OCI-LY1 (cell line): ENCODE measurements at regions not wholly inside any gene's neighbourhood (a gene's known extent, or its start where the extent isn't known, plus 50 kb on each side); places are given as distances from the start of the nearest gene placed in this dataset.

ENCODE experiments used
- H2AFZ ChIP-seq: fragments of 200-600 bp; sonication (generic), shearing (Covaris generic); 2 replicates; pipeline ENCODE4 v1.6.0; 2014; ENCODE audit warnings: antibody characterized with exemption, mild to moderate bottlenecking, low read length
- H3F3A ChIP-seq: fragments of 200-600 bp; sonication (generic), shearing (Covaris generic); 2 replicates; pipeline ENCODE4 v1.6.0; 2014; ENCODE audit warnings: mild to moderate bottlenecking, antibody characterized with exemption, low read length, moderate library complexity; ENCODE audit not compliant: insufficient read depth
- H3K27ac ChIP-seq: fragments of 200-600 bp; sonication (generic); 2 replicates; pipeline ENCODE4 v1.5.1; 2014; ENCODE audit warnings: low read length, mixed run types, mild to moderate bottlenecking, low read depth; ENCODE audit not compliant: poor library complexity, severe bottlenecking
- H3K27me3 ChIP-seq: fragments of 200-600 bp; sonication (generic); 2 replicates; pipeline ENCODE4 v1.6.0; 2014; ENCODE audit warnings: antibody characterized with exemption, mild to moderate bottlenecking, low read length, moderate library complexity; ENCODE audit not compliant: insufficient read depth
- H3K36me3 ChIP-seq: fragments of 200-600 bp; sonication (generic); 2 replicates; pipeline ENCODE4 v1.6.1; 2014; ENCODE audit warnings: mild to moderate bottlenecking, antibody characterized with exemption, low read length, moderate library complexity, mixed read lengths; ENCODE audit not compliant: insufficient read depth
- H3K4me1 ChIP-seq: fragments of 200-600 bp; sonication (generic); 2 replicates; pipeline ENCODE4 v1.5.1; 2014; ENCODE audit warnings: mild to moderate bottlenecking, low read length, moderate library complexity; ENCODE audit not compliant: insufficient read depth, severe bottlenecking
- H3K4me2 ChIP-seq: fragments of 200-600 bp; sonication (generic), shearing (Covaris generic); 2 replicates; pipeline ENCODE4 v1.6.1; 2014; ENCODE audit warnings: low read length
- H3K4me3 ChIP-seq: fragments of 200-600 bp; sonication (generic); 2 replicates; pipeline ENCODE4 v1.5.1; 2014; ENCODE audit warnings: low read length, low read depth, mild to moderate bottlenecking, mixed read lengths; ENCODE audit not compliant: poor library complexity, severe bottlenecking
- H3K79me2 ChIP-seq: fragments of 200-600 bp; shearing (Covaris generic); 2 replicates; pipeline ENCODE4 v1.6.1; 2016; ENCODE audit warnings: mixed run types, low read length, mixed read lengths; ENCODE audit not compliant: insufficient read depth
- H3K9ac ChIP-seq: fragments of 200-600 bp; sonication (generic), shearing (Covaris generic); 2 replicates; pipeline ENCODE4 v1.6.1; 2014; ENCODE audit warnings: mild to moderate bottlenecking, low read length, mixed read lengths
- H3K9me2 ChIP-seq: fragments of 200-600 bp; sonication (generic), shearing (Covaris generic); 2 replicates; pipeline ENCODE4 v1.6.1; 2014; ENCODE audit warnings: low read depth, mild to moderate bottlenecking, low read length, mixed read lengths
- H3K9me3 ChIP-seq: fragments of 200-600 bp; shearing (Covaris generic); 2 replicates; pipeline ENCODE4 v1.6.1; 2014; ENCODE audit warnings: low read length, mixed read lengths
- H4K20me1 ChIP-seq: fragments of 200-600 bp; sonication (generic), shearing (Covaris generic); 2 replicates; pipeline ENCODE4 v1.6.0; 2016; ENCODE audit warnings: mild to moderate bottlenecking, low read length; ENCODE audit not compliant: insufficient read depth
- EZH2 ChIP-seq: fragments of 200-600 bp; sonication (generic), shearing (Covaris generic); IDR thresholded peaks from 2 replicates; pipeline ENCODE4 v1.8.0; 2017; ENCODE audit warnings: borderline replicate concordance, mixed run types, mild to moderate bottlenecking, antibody characterized with exemption, low read length, moderate library complexity, mixed read lengths
- TF ChIP-seq, protein P1 (sequence below): fragments of 200-600 bp; sonication (generic), shearing (Covaris generic); IDR thresholded peaks from 2 replicates; pipeline ENCODE4 v1.5.1; 2017; ENCODE audit warnings: mild to moderate bottlenecking, antibody characterized with exemption, low read length, moderate library complexity, mixed read lengths

- Histone ChIP-seq H3K79me2 (no peaks in the 10 kb centered on the region), H3K4me1 (no peaks in the 10 kb centered on the region), H3K27me3 (no peaks in the 10 kb centered on the region), H3K4me2 (no peak overlapping the region), H3K9me3 (no peaks in the 10 kb centered on the region), H3K4me3 (no peak overlapping the region), H3K27ac (no peak overlapping the region), H4K20me1 (no peaks in the 10 kb centered on the region), H3K9ac (no peak overlapping the region), H2AFZ (no peak overlapping the region), H3F3A (no peaks in the 10 kb centered on the region), H3K36me3 (no peaks in the 10 kb centered on the region), H3K9me2 (no peaks in the 10 kb centered on the region)
- no peak for TF ChIP-seq EZH2
- TF ChIP-seq, protein P1, sequence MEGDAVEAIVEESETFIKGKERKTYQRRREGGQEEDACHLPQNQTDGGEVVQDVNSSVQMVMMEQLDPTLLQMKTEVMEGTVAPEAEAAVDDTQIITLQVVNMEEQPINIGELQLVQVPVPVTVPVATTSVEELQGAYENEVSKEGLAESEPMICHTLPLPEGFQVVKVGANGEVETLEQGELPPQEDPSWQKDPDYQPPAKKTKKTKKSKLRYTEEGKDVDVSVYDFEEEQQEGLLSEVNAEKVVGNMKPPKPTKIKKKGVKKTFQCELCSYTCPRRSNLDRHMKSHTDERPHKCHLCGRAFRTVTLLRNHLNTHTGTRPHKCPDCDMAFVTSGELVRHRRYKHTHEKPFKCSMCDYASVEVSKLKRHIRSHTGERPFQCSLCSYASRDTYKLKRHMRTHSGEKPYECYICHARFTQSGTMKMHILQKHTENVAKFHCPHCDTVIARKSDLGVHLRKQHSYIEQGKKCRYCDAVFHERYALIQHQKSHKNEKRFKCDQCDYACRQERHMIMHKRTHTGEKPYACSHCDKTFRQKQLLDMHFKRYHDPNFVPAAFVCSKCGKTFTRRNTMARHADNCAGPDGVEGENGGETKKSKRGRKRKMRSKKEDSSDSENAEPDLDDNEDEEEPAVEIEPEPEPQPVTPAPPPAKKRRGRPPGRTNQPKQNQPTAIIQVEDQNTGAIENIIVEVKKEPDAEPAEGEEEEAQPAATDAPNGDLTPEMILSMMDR: no peak
These were observed 95.6 kb upstream of the CDH6 start for GRCh38 chr5:31097851-31098250.

GRCh38 chr5:31096238-31096865, 97.1 kb upstream of the CDH6 start:
- no peaks in the 10 kb centered on the region for H3F3A ChIP-seq
- H2AFZ ChIP-seq: no peak overlapping the region
- no peaks in the 10 kb centered on the region for H3K79me2 ChIP-seq
- no peak overlapping the region for H3K4me2 ChIP-seq
- no peak overlapping the region for H3K9ac ChIP-seq
- no peaks in the 10 kb centered on the region for H4K20me1 ChIP-seq
- no peak overlapping the region for H3K4me3 ChIP-seq
- H3K9me3 ChIP-seq: no peaks in the 10 kb centered on the region
- no peaks in the 10 kb centered on the region for H3K27me3 ChIP-seq
- no peaks in the 10 kb centered on the region for H3K4me1 ChIP-seq
- no peak for TF ChIP-seq EZH2
- TF ChIP-seq, protein P1: no peak
- H3K9me2 ChIP-seq: no peaks in the 10 kb centered on the region
- no peaks in the 10 kb centered on the region for H3K36me3 ChIP-seq
- H3K27ac ChIP-seq: no peak overlapping the region

GRCh38 chr5:31095796-31096195, 97.7 kb upstream of the CDH6 start:
- H3K4me1 ChIP-seq: no peaks in the 10 kb centered on the region
- H3K27ac ChIP-seq: no peak overlapping the region
- no peaks in the 10 kb centered on the region for H4K20me1 ChIP-seq
- no peak overlapping the region for H2AFZ ChIP-seq
- H3K9me2 ChIP-seq: no peaks in the 10 kb centered on the region
- H3K79me2 ChIP-seq: no peaks in the 10 kb centered on the region
- no peak overlapping the region for H3K4me2 ChIP-seq
- H3K9me3 ChIP-seq: no peaks in the 10 kb centered on the region
- TF ChIP-seq EZH2: no peak
- TF ChIP-seq, protein P1: no peak
- H3K36me3 ChIP-seq: no peaks in the 10 kb centered on the region
- H3F3A ChIP-seq: no peaks in the 10 kb centered on the region
- H3K27me3 ChIP-seq: no peaks in the 10 kb centered on the region
- H3K9ac ChIP-seq: no peak overlapping the region
- no peak overlapping the region for H3K4me3 ChIP-seq
